GM21423 (cell line): ENCODE measurements at regions not wholly inside any gene's neighbourhood (a gene's known extent, or its start where the extent isn't known, plus 50 kb on each side); places are given as distances from the start of the nearest gene placed in this dataset.

Source experiments
- ATAC-seq: cut with Tn5 transposase; IDR thresholded peaks from one replicate; pipeline ENCODE4 v1.9.1; 2021; ENCODE audit warnings: mild to moderate bottlenecking, moderate library complexity; ENCODE audit not compliant: unreplicated experiment

DNA sequence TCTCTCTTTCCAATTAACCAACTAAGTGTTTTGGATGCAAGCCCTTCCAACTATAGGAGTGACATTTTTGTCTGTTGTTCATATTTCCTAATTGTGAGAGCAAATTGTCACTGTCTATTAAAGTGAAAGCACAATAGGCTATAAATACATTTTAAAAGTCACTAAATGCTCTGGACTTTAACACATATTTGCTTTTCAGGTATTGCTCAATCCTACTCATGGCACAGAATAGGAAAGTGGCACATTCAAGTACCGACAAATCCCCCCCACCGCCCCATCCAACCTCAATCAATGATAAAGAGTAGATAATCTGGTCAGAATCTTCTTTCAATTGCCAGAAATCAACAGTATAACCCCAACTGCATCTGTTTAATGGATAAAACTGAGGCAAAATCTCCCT lies 419.8 kb downstream of the PLK2 start:
- no peak for ATAC-seq

DNA sequence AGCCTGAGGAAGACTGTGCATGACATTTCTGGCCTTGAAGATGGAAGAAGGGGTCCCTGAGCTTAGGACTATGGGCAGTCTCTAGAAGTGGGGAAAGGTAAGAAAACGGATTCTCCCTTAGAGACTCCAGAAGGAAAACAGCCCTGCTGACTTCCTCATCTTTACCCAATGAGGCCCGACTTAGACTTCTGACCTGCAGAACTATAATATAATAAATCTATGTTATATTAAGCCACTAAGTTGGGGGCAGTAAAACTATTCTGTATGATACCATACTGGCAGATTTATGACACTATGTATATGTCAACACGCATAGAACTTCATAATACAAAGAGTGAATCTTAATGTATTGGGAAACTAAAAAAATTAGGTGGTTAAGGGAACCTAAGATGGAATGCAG lies 422.0 kb downstream of the PLK2 start:
- no peak for ATAC-seq

DNA sequence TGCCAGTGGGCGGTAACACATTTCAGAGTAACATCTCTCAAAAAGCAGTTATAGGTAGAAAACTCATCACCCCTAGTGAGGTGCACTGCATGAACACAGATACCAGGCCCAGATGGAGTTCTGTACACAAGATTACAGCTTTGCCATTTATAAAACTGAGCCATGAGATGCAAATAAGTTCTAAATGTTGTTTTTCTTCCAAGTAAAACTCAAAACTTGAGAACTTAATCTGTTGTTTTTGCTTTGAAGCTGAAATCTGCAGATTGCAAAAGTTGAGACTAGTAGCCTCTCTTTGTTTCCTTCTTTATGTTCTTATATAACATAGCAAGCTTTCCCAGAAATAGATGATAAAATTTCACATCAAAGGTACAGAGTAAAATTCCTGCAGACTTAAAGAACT lies 434.1 kb downstream of the PLK2 start:
- ATAC-seq, result no peak

DNA sequence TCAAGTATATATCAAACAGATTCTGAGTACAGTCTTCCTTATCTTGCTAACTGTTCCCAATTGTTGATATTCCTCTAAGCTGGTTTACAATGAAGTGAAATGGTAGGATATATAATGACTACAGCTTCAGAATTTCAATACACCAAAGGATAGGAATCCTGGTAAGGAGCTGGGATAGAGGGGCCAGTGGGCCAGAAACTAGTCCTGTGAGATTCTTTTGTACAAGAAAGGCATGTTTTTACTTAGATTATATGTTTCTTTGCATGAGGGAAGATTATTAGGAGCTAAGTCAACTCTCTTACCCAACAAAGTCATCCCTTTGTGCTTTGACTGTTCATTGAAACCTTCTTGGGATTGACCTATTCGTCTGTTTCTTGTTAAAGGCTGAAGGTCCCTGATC lies 435.7 kb downstream of the PLK2 start:
- no peak for ATAC-seq

DNA sequence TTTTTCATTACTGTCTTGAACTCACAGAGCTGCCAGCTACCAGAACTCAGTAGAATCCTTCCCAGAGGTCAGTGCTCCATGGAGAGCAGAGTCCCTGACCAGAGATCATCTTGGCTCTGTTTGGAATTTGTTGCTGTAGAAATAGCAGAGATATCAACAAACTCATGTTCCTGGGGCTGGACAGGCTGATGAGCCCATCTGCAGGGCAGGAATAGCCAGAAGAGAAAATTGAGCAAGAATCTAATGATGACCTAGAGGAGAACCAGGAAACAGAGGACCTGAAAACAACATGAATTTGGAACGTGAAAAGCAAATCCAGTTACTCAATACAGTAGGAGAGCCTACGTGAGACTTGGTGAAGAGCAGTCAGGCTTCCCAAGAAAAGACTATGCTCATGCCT lies 437.8 kb downstream of the PLK2 start:
- ATAC-seq, result no peak

DNA sequence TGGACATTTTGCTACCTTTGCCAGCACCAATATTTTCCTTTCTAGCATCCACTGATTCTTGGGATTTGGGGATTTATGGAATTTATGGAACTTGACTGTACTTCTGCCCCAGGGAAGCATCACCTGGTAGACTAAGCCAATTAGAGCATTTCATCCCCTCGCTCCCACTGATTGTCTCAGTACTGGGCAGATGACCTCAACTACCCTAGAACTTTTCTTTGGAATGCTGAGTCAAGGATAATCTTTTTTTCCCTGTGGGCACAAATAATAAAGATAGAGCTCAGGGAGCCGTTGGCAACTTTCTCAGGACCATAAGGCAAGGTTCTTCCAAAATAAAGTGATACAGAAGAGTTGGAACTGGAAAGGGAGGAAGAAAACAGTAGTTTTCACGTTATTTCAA lies 438.4 kb downstream of the PLK2 start:
- ATAC-seq, result no peak

DNA sequence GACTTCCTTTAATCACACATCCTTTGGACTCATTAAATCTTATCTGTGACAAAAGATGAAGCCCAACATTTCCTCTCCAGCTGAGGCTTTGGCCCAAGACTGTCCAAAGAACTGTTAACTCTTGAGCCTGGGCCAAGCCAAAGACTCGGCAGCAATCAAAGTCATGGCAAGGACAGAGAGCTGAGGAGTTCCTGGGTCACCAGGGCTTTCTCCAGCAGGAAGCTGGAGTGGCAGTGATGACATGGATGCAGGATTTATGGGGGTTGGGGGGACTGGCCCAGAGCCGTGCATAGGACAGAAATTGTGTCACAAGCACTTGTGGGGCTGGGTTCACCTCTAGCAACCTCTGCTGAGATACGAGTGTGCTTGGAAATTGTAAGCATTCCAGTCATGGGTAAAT lies 440.3 kb downstream of the PLK2 start:
- ATAC-seq, result no peak

DNA sequence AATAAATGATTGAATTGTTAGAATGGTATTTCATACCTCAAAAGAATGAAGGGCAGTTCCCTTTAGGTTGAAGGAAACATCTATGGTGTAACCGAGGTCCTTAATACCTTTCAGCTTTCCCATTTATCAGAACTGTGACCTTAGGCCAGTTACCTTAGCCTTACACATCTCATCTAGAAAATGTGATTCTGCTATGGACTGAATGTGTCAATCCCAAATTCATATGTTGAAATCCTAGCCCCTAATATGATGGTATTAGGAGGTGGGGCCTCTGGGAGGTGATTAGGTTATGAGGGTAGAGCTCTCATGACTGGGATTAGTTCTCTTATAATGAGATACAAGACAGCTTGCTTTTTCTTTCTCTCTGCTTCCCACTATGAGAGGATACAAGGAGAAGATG lies 441.9 kb downstream of the PLK2 start:
- no peak for ATAC-seq

DNA sequence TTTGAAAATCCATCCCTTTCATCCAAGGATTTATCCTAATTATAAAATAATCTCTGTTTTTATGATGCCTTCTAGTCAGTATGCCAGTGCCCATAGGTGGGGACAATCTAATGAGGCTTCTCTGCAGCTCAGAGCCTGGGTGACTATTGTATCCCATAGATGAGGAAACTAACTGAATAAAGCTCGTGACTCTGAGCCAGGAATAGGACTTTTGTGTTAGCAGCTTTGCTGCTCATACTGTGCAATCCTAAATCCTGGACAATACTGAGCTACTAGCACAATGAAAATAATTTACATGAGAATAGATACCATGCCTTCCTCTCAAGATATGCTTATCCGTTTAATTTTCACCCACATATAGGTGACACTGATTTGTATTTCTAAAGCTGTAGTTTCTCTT lies 443.0 kb downstream of the PLK2 start:
- no peak for ATAC-seq

DNA sequence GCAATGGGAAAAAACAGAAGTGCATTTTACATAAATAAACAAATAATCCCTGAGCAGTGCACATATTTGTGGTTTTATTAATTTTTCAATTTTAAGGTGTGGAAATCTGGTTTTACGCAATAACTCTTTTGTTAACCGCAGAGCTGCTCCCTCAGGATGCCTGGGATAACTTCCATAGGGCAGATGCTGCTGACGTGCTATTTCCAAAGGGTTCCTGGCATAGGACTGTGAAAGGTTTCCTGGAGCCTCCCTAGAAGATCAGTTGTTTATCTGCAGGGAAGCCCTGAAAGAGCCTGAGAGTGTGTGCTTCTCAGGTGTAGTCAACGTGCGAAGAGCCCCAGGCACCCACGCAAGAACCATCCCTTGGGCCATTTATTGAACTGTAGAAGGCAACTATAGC lies 443.5 kb downstream of the PLK2 start:
- ATAC-seq, result no peak

DNA sequence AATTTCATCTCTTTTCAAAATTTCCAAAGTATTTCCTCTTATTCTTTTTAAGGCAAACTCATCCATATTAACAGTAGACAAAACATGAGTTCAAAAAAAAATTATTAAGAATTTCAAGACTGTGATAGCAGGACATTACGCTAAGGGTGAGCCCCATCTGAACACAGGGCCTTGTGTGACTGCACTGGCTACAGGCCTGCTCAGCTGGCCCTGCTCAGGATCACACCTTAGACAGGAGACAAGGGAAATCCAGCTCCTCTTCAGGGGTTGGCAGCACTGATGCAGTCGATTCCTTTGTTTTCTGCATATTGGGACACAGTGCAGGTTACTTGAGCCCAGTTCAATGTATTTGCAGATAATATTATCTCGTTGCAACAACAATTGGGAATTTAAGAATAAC lies 444.7 kb downstream of the PLK2 start:
- ATAC-seq, result no peak

DNA sequence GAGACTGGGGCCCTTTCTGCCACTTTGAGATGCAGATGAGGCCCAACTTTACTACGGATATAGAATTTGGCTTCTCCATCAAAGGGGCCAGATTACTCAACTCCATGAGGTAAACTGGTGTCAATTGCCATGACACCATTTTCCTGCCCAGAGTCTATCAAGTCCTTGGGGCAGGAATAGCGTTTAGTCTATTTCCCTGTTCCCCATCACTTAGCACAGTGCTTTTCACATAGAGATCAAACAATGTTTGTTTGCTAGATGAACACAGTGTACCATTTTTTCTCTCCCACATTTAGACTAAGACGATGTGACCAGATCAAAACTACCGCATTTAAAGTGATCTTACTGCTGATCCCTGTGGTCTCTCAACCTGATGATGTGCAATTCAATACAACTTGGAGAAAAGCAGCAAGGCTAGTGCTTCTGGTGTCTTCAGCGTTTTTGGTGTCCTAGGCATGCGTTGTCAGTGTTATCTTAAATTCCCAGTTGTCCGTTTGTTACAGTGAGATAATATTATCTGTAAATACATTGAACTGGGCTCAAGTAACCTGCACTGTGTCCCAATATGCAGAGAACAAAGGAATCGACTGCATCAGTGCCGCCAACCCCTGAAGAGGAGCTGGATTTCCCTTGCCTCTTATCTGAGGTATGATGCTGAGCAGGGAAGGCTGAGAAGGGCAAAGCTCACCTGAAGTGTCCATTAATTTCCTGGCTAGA lies 446.2 kb downstream of the PLK2 start:
- no peak for ATAC-seq

DNA sequence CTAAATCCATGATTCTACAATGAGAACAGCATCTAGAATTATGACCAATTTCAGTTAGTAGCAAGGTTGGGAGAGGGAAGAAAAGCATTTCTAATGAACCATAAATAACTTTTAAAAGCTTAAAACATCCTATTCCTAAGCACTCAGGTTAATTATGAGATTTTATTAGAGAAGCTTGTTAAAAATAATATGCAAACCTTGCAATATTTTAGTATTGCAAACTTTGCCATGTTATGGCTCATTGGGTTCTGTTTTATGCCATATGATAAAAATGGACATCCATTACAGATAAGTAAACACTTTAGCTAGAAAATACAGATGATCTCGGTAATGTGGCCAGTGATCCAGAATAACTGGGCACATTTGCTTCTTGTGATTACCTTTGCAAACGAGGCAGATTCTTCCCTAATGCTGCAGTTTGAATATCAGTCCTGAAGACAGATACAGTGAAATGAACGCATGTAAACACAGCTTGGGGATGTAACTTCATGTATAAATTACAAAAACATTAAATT lies 447.0 kb downstream of the PLK2 start:
- ATAC-seq, result no peak

DNA sequence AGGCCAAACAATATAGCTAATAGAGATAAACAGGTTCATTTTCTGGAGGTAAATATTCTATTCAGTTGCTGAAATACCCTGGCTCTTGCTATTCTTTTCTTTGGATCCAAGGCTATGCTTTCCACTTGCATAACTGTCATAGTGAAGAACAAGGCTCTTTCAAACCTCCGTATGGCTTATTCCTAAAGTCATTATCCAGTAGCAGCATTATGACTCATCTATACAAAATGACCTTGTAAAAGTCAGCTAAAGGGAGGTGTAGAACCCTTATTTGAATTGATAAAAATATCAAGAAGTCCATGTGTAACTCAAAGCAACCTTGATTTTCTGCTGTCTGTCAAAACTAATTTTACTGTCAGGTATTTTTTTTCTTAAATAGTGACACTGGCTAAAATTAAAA lies 447.8 kb downstream of the PLK2 start:
- no peak for ATAC-seq

DNA sequence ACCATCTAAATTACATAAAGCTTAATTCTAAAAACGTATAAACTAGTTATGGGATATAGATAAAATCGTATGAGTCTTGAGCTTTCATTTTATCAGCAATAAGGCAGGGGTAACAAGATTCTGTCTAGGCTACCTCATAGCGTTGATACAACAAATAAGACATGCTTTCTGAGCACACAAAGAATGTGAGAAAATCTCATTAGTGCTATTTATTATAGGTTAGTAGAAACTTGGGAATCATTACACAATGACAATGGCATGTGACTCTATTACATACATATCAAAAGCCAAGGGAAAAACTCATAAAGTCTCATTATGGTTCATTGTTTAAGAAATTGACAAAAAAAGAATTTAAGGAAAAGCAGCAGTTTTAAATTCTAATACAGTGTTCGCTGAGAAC lies 448.6 kb downstream of the PLK2 start:
- ATAC-seq, result no peak

DNA sequence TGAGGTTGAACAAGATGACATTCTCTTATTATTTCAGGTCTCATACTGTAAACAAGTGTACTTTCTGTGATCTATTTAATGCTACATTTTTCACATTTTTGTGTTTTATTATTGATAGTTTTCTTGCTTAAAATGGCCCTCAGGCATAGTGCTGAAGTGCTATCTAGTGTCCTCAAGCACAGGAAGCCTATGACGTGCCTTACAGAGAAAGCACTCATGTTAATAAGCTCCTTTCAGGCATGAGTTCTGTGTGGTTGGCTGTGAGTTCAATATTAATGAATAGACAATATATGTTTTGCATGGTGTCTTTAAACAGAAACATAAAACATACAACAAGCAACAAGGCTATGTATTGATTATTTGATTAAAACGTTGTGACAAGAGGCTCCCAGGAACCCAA lies 450.1 kb downstream of the PLK2 start:
- ATAC-seq, result no peak

DNA sequence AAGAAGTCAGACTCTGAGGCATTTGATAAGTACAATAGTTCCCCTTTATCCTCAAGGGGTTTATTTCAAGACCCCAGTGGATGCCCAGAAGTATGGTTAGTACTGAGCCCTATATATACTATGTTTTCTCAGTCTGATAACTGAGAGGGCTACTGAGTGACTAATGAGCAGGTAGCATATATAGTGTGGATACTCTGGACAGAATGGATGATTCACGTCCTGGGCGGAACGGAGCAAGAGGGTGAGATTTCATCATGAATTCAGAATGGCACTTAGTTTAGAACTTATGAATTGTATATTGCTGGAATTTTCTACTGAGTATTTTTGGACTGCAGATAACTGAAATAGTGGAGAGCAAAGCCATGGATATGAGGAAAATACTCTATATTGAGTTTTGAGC lies 457.6 kb downstream of the PLK2 start:
- no peak for ATAC-seq

DNA sequence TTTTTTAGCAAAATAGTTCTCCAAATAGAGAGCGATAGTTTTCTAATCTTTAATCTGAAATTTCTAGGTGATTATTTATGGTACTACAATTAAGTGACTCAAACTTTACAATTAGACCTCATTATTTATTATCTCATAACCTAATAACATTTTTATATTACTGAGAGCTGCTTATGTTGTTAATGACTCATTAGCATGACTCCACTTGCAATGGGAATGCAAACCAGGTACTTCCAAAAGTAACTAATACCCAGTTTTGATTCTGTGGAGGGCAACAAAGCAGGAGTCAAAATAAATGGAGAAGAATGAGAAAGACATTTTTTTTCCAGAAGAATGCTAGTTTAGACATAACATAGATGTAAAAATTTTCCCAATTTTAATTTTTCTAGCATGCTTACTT lies 466.0 kb downstream of the PLK2 start:
- no peak for ATAC-seq

DNA sequence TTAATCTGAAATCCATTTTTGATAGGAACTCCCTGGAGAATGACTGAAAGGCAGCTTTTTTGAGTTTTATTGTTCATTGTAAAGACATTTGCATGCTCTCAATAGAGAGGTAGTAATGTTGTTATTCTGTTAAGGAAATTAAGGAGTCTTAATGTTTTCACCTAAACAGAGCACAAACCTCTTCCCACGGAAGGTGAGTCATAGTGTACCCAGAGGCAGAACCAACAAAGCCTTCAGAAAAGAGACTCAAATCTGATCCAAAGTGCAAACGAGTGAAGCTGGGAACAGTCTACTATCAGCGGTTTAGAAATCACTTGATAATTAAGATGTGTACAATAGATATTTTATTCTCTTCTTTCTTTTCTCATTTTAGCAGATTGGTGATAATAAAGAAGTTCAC lies 470.5 kb downstream of the PLK2 start:
- no peak for ATAC-seq

DNA sequence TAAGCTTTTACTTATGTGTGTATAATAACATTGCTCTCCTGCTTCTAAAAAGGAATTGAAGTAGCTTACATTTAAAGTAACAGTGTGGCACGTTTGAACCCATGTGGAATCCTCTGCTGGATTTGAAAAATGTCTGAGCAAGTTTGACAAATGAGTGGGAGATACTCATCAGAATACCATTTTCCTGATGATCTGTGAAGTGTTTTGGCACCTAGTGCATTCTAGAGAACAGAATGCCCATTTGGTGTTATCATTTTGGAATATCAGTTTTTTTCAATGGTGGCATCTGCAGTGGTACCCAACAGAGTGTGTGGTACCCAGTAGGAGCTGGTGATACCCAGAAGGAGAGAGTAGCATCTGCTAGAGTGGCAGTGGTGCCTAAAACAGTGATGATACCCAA lies 471.1 kb downstream of the PLK2 start:
- no peak for ATAC-seq

DNA sequence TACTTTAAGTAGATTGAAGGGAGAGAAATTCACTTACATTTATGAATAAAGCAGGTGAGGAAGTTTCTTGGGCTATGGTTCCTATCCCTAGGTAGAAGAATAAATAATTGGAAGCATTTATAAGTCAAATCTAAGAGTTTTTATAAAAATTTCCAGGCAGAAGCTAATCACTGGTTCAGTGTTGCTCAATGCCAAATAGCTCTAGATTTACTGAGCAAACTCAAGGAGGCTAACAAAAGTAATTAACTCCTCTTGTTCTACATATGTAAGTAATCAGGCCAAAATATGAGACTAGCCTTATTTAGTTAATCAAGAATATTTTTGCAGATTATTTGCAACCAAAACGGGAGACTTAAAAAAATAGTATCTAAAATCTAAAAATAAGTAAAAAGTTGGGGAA lies 472.3 kb downstream of the PLK2 start:
- ATAC-seq, result no peak

DNA sequence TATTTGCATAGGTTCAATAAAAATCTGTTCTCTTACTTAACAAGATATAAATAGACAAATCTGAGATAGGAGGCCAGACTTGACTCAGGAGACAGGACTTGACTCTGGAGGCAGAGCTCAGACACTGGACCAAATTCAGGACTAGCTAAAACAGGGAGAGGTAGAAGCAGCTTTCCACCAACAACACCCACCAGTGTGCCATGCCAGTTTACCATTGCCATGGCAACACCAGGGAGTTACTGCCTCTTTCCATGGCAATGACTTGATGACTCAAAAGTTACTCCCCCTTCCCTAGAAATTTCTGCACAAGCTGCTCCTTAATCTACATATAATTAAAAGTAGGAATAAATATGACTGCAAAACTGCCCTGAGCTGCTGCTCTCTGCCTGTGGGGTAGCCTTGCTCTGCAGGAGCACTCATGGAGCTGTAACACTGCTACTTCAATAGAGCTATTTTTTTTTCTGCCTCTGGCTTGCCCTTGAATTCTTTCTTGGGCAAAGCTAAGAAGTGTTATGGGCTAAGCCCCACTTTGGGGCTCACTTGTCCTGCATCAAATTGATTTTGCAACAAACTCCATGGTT lies 473.0 kb downstream of the PLK2 start:
- ATAC-seq, result no peak

DNA sequence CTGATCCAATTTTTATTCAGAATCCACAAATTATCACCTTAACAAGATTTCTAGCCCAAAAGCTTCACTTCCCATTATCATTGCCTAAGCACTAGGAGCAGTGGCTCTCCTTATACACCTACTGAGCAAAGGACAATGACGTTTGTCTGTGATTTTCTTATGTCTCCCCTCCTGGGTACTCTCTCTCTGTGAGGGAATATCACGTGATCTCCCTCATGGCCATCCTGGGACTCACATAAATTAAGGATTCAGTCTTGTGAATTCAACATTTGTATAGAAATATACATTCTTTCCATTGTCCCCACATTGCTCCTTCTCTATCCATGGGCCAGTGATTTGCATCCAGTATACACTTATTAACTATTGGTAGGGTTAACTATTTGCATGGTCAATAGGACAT lies 476.5 kb downstream of the PLK2 start:
- ATAC-seq, result no peak
